H9 (cell line): ENCODE measurements at regions not wholly inside any gene's neighbourhood (a gene's known extent, or its start where the extent isn't known, plus 50 kb on each side); places are given as distances from the start of the nearest gene placed in this dataset.

Experiments
- DNase-seq: peaks from one replicate; pipeline ENCODE4 v3.0.0-alpha.2; 2017
- H2AFZ ChIP-seq: one replicate; pipeline ENCODE4 v1.6.1; 2013; ENCODE audit warnings: mild to moderate bottlenecking, low read length, control low read depth, moderate library complexity
- H2AK5ac ChIP-seq: 2 replicates; pipeline ENCODE4 v1.6.1; 2013; ENCODE audit warnings: low read length, control low read depth, mixed read lengths; ENCODE audit not compliant: insufficient read length
- H2BK120ac ChIP-seq: one replicate; pipeline ENCODE4 v1.6.1; 2013; ENCODE audit warnings: low read depth, mild to moderate bottlenecking, low read length, control low read depth, inconsistent platforms; ENCODE audit not compliant: poor library complexity, severe bottlenecking
- H2BK12ac ChIP-seq: 2 replicates; pipeline ENCODE4 v1.6.1; 2013; ENCODE audit warnings: low read length, control low read depth, mixed read lengths, low read depth; ENCODE audit not compliant: insufficient read length
- H2BK15ac ChIP-seq: 2 replicates; pipeline ENCODE4 v1.6.1; 2013; ENCODE audit warnings: low read depth, low read length, control low read depth
- H2BK20ac ChIP-seq: one replicate; pipeline ENCODE4 v1.6.1; 2013; ENCODE audit warnings: low read depth, mild to moderate bottlenecking, low read length, control low read depth, inconsistent platforms; ENCODE audit not compliant: poor library complexity, severe bottlenecking
- H2BK5ac ChIP-seq: 2 replicates; pipeline ENCODE4 v1.6.1; 2013; ENCODE audit warnings: low read length, control low read depth, mixed read lengths; ENCODE audit not compliant: insufficient read length
- H3K14ac ChIP-seq: 2 replicates; pipeline ENCODE4 v1.6.1; 2013; ENCODE audit warnings: low read length, control low read depth; ENCODE audit not compliant: insufficient read depth
- H3K18ac ChIP-seq: 2 replicates; pipeline ENCODE4 v1.6.1; 2013; ENCODE audit warnings: low read depth, mild to moderate bottlenecking, mixed read lengths, low read length, control low read depth; ENCODE audit not compliant: insufficient read length
- H3K23ac ChIP-seq: 2 replicates; pipeline ENCODE4 v1.6.1; 2013; ENCODE audit warnings: low read length, control low read depth, mixed read lengths, low read depth; ENCODE audit not compliant: insufficient read length
- H3K23me2 ChIP-seq: 2 replicates; pipeline ENCODE4 v1.6.1; 2013; ENCODE audit warnings: low read depth, mild to moderate bottlenecking, mixed read lengths, low read length, control low read depth; ENCODE audit not compliant: insufficient read length, poor library complexity, severe bottlenecking
- H3K27ac ChIP-seq: 2 replicates; pipeline ENCODE4 v1.5.1; 2013; ENCODE audit warnings: low read length, control low read depth, mixed read lengths, low read depth; ENCODE audit not compliant: insufficient read length
- H3K27me3 ChIP-seq: 2 replicates; pipeline ENCODE4 v1.6.1; 2013; ENCODE audit warnings: low read length, control low read depth, inconsistent platforms; ENCODE audit not compliant: insufficient read depth
- H3K4ac ChIP-seq: 2 replicates; pipeline ENCODE4 v1.6.1; 2013; ENCODE audit warnings: low read depth, mild to moderate bottlenecking, control low read depth, inconsistent platforms, low read length, moderate library complexity
- H3K4me1 ChIP-seq: 2 replicates; pipeline ENCODE4 v1.6.1; 2013; ENCODE audit warnings: low read length, control low read depth, inconsistent platforms; ENCODE audit not compliant: insufficient read depth
- H3K4me2 ChIP-seq: 2 replicates; pipeline ENCODE4 v1.6.1; 2013; ENCODE audit warnings: low read length, control low read depth, mixed read lengths; ENCODE audit not compliant: insufficient read length, insufficient read depth
- H3K56ac ChIP-seq: 2 replicates; pipeline ENCODE4 v1.6.1; 2013; ENCODE audit warnings: low read depth, mild to moderate bottlenecking, mixed read lengths, low read length, control low read depth; ENCODE audit not compliant: insufficient read length
- H3K79me1 ChIP-seq: 2 replicates; pipeline ENCODE4 v1.6.1; 2013; ENCODE audit warnings: low read depth, mild to moderate bottlenecking, moderate library complexity, low read length, control low read depth, inconsistent platforms; ENCODE audit not compliant: insufficient read depth, poor library complexity, severe bottlenecking
- H3K79me2 ChIP-seq: 2 replicates; pipeline ENCODE4 v1.6.1; 2013; ENCODE audit warnings: low read length, control low read depth, inconsistent platforms; ENCODE audit not compliant: insufficient read depth
- H3K9ac ChIP-seq: 2 replicates; pipeline ENCODE4 v1.6.1; 2013; ENCODE audit warnings: low read length, control low read depth, mixed read lengths; ENCODE audit not compliant: insufficient read length; ENCODE audit errors: extremely low read depth
- H3K9me3 ChIP-seq: one replicate; pipeline ENCODE4 v1.6.1; 2013; ENCODE audit warnings: low read depth, low read length, inconsistent platforms; ENCODE audit not compliant: control insufficient read depth
- H3T11ph ChIP-seq: one replicate; pipeline ENCODE4 v1.6.1; 2013; ENCODE audit warnings: mild to moderate bottlenecking, low read length, control low read depth, inconsistent platforms
- H4K20me1 ChIP-seq: one replicate; pipeline ENCODE4 v1.6.1; 2013; ENCODE audit not compliant: control insufficient read depth, insufficient read length, insufficient read depth
- H4K5ac ChIP-seq: 2 replicates; pipeline ENCODE4 v1.6.1; 2013; ENCODE audit warnings: low read depth, mild to moderate bottlenecking, mixed read lengths, low read length, control low read depth; ENCODE audit not compliant: insufficient read length
- H4K8ac ChIP-seq: replicated peaks from 2 replicates; pipeline ENCODE4 v1.6.1; 2013; ENCODE audit warnings: low read length, control low read depth, mixed read lengths, low read depth; ENCODE audit not compliant: insufficient read length
- H4K91ac ChIP-seq: 2 replicates; pipeline ENCODE4 v1.6.1; 2013; ENCODE audit warnings: low read depth, mild to moderate bottlenecking, moderate library complexity, mixed read lengths, low read length, control low read depth; ENCODE audit not compliant: insufficient read length
- H3K27ac Mint-ChIP-seq, 3 experiments: 2 replicates in 2 of 3; 3 replicates in 1 of 3; pipeline ENCODE4 v1.8.0; 2020 to 2021; ENCODE audit warnings: mixed read lengths in 3 of 3, mild to moderate bottlenecking in 1 of 3, moderate library complexity in 1 of 3
- H3K27me3 Mint-ChIP-seq: 2 replicates; pipeline ENCODE4 v1.8.0; 2021; ENCODE audit warnings: low read depth, mild to moderate bottlenecking, moderate library complexity, mixed read lengths
- H3K36me3 Mint-ChIP-seq, 3 experiments: 2 replicates in 2 of 3; 3 replicates in 1 of 3; pipeline ENCODE4 v1.8.0; 2020 to 2021; ENCODE audit warnings: low read depth in 3 of 3, mixed read lengths in 3 of 3; ENCODE audit not compliant: insufficient read depth in 1 of 3
- H3K4me1 Mint-ChIP-seq, 2 experiments: 2 replicates each; pipeline ENCODE4 v1.8.0; 2020; ENCODE audit warnings: mixed read lengths in 2 of 2
- H3K4me3 Mint-ChIP-seq, 2 experiments: 2 replicates in 1 of 2; 3 replicates in 1 of 2; pipeline ENCODE4 v1.8.0; 2020 to 2021; ENCODE audit warnings: mild to moderate bottlenecking in 2 of 2, mixed read lengths in 2 of 2, moderate library complexity in 1 of 2
- H3K9me3 Mint-ChIP-seq, 2 experiments: 2 replicates in 1 of 2; 3 replicates in 1 of 2; pipeline ENCODE4 v1.8.0; 2020; ENCODE audit warnings: mild to moderate bottlenecking in 2 of 2, mixed read lengths in 2 of 2, moderate library complexity in 1 of 2
- WGBS: extraction: QIAGEN DNeasy Blood & Tissue Kit; methylation state at CpG from one replicate; pipeline ENCODE4 v1.1.7; 2013; ENCODE audit warnings: missing lambda C conversion rate, low lambda C conversion rate, mixed read lengths; ENCODE audit not compliant: insufficient read length; ENCODE audit errors: extremely low coverage; 5-methylcytosine and 5-hydroxymethylcytosine counted together
- TF ChIP-seq, protein P1 (sequence below): fragments of 200-600 bp; sonication (generic); conservative IDR thresholded peaks from 3 replicates; pipeline ENCODE4 v1.8.0; 2021; ENCODE audit warnings: antibody characterized with exemption, mild to moderate bottlenecking

DNA sequence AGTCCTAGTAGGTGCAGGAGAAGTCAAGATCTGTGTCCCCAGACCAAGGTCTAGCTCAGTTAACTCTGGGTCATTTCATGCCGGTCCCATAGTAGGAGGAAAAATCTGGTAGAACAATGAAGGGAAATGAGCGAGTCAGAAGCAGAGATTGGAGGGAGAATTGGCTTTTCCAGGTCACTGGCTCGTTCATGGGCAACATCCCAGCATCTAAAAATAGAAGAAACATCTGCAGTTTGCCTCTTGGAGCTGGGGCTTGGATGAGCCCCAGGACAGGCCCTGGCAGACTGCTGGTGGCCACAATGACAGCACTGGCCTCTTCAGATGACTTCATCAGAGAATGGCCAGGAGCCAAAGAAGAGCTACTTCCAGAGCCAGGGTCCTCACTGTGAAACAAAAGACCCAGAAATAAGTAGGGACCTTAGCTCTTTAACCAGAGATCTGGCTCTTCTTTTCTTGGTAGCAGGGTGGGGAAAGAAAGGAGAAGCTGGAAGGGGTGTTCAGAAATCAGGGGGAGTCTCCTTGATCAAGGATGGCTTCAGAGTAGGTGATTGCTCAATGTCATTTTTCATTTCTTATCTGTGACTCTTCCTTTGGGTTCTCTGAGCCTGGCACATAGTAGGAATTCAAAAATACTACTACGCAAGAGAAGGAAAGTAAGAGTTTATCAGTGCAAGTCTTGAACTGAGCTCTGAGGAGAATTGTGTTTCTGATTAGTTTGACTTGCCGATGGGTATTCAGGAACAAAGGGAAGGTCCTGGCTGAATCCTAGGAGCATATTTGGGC is 102.6 kb downstream of the TMPRSS5 start:
- Mint-ChIP-seq H3K4me1 (peaks cover 0 to 6% of the 10 kb centered on the region in 2 experiments; a peak in 1 of 4 replicates), H3K9me3 (peaks cover 10 to 20% of the 10 kb centered on the region in 2 experiments; a peak in 4 of 5 replicates), H3K4me3 (no peak overlapping the region), H3K27ac (no peak overlapping the region), H3K36me3 (peaks cover 3 to 16% (median 12%) of the 10 kb centered on the region in 3 experiments), H3K27me3 (peaks cover 16% of the 10 kb centered on the region)
- Histone ChIP-seq H3K4ac (no peak overlapping the region), H2BK15ac (no peak overlapping the region), H4K91ac (no peak overlapping the region), H3K27ac (no peak overlapping the region), H4K5ac (no peak overlapping the region), H3K18ac (no peak overlapping the region), H2BK120ac (no peak overlapping the region), H3K4me2 (no peak overlapping the region), H3T11ph (no peak overlapping the region), H2BK20ac (no peak overlapping the region), H3K23ac (no peak overlapping the region), H3K23me2 (no peaks in the 10 kb centered on the region), H2BK12ac (no peak overlapping the region), H3K79me2 (no peaks in the 10 kb centered on the region), H2AK5ac (no peak overlapping the region), H3K14ac (no peak overlapping the region), H2BK5ac (no peak overlapping the region), H3K9me3 (no peaks in the 10 kb centered on the region), H3K79me1 (no peaks in the 10 kb centered on the region), H4K20me1 (no peaks in the 10 kb centered on the region), H3K4me1 (no peaks in the 10 kb centered on the region), H3K27me3 (no peaks in the 10 kb centered on the region), H3K9ac (no peak overlapping the region), H2AFZ (no peak overlapping the region), H3K56ac (no peak overlapping the region), H4K8ac (no peak overlapping the region)
- TF ChIP-seq, protein P1, sequence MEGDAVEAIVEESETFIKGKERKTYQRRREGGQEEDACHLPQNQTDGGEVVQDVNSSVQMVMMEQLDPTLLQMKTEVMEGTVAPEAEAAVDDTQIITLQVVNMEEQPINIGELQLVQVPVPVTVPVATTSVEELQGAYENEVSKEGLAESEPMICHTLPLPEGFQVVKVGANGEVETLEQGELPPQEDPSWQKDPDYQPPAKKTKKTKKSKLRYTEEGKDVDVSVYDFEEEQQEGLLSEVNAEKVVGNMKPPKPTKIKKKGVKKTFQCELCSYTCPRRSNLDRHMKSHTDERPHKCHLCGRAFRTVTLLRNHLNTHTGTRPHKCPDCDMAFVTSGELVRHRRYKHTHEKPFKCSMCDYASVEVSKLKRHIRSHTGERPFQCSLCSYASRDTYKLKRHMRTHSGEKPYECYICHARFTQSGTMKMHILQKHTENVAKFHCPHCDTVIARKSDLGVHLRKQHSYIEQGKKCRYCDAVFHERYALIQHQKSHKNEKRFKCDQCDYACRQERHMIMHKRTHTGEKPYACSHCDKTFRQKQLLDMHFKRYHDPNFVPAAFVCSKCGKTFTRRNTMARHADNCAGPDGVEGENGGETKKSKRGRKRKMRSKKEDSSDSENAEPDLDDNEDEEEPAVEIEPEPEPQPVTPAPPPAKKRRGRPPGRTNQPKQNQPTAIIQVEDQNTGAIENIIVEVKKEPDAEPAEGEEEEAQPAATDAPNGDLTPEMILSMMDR, result no peak
- no CpG with 5 or more reads among the region's 5 CpGs for WGBS
- DNase-seq, result no peak
